WTC11 (cell line): ENCODE measurements at regions not wholly inside any gene's neighbourhood (a gene's known extent, or its start where the extent isn't known, plus 50 kb on each side); places are given as distances from the start of the nearest gene placed in this dataset.
A peak's percentile ranks its signal among the peaks of the same experiment; 100 is the strongest.

Experiments
- ATAC-seq: fragments of 200-7000 bp; cut with Tn5 transposase; 2 replicates; pipeline ENCODE4 v1.10.0; 2021; ENCODE audit warnings: mild to moderate bottlenecking, moderate library complexity
- CTCF ChIA-PET: fragments of 300-600 bp; sonication (Branson Sonifier 250); formaldehyde crosslinking; loops from one replicate; lab custom pipeline; 2021; ENCODE audit warnings: antibody characterized with exemption; lab: Charles Lee
- POLR2A ChIA-PET: fragments of 350-600 bp; sonication (Branson Sonifier 250); formaldehyde crosslinking; loops from one replicate; lab custom pipeline; 2021; ENCODE audit warnings: antibody characterized with exemption; lab: Charles Lee
- DNase-seq: peaks from one replicate; pipeline ENCODE4 v3.0.0; 2021; ENCODE audit warnings: low spot score
- H3K27ac Mint-ChIP-seq: 2 replicates; pipeline ENCODE4 v1.8.0; 2021; ENCODE audit warnings: mixed read lengths
- H3K27me3 Mint-ChIP-seq: 2 replicates; pipeline ENCODE4 v1.8.0; 2021; ENCODE audit warnings: low read depth, mild to moderate bottlenecking, moderate library complexity, mixed read lengths
- H3K36me3 Mint-ChIP-seq: 2 replicates; pipeline ENCODE4 v1.8.0; 2021; ENCODE audit warnings: mixed read lengths
- H3K4me1 Mint-ChIP-seq: 2 replicates; pipeline ENCODE4 v1.8.0; 2022; ENCODE audit warnings: mixed read lengths
- H3K4me3 Mint-ChIP-seq: 2 replicates; pipeline ENCODE4 v1.8.0; 2021; ENCODE audit warnings: mild to moderate bottlenecking, moderate library complexity, mixed read lengths
- H3K9me3 Mint-ChIP-seq: 2 replicates; pipeline ENCODE4 v1.8.0; 2021; ENCODE audit warnings: mixed read lengths
- AR ChIP-seq: fragments of 250-450 bp; sonication (Bioruptor Pico); IDR thresholded peaks from 2 replicates; pipeline ENCODE4 v1.9.0; 2021; ENCODE audit warnings: mild to moderate bottlenecking
- CREB1 ChIP-seq: sonication (generic); formaldehyde crosslinking; IDR thresholded peaks from 2 replicates; pipeline ENCODE4 v1.8.0; 2023; ENCODE audit warnings: mild to moderate bottlenecking, missing genetic modification reagents
- ESRRA ChIP-seq: sonication (generic); formaldehyde crosslinking; IDR thresholded peaks from 2 replicates; pipeline ENCODE4 v1.8.1; 2022; ENCODE audit warnings: mild to moderate bottlenecking, missing genetic modification reagents, borderline replicate concordance
- FOXP4 ChIP-seq: sonication (generic); formaldehyde crosslinking; IDR thresholded peaks from 2 replicates; pipeline ENCODE4 v1.8.0; 2022; ENCODE audit warnings: mild to moderate bottlenecking, missing genetic modification reagents
- HMGA2 ChIP-seq: fragments of 250-450 bp; sonication (Bioruptor Pico); IDR thresholded peaks from 2 replicates; pipeline ENCODE4 v1.4.0; 2021; ENCODE audit warnings: mild to moderate bottlenecking, moderate library complexity
- MXD4 ChIP-seq: fragments of 250-450 bp; sonication (Bioruptor Pico); IDR thresholded peaks from 2 replicates; pipeline ENCODE4 v1.8.0; 2021; ENCODE audit warnings: mild to moderate bottlenecking, moderate library complexity, borderline replicate concordance
- NR1H2 ChIP-seq: sonication (generic); formaldehyde crosslinking; IDR thresholded peaks from 2 replicates; pipeline ENCODE4 v1.9.0; 2021; ENCODE audit warnings: mild to moderate bottlenecking, moderate library complexity, missing genetic modification reagents
- NR2C2 ChIP-seq: sonication (generic); formaldehyde crosslinking; IDR thresholded peaks from 2 replicates; pipeline ENCODE4 v1.8.0; 2022; ENCODE audit warnings: mild to moderate bottlenecking, missing genetic modification reagents
- PRDM15 ChIP-seq: sonication (generic); formaldehyde crosslinking; IDR thresholded peaks from 2 replicates; pipeline ENCODE4 v1.8.0; 2022; ENCODE audit warnings: missing genetic modification reagents
- TEAD1 ChIP-seq: sonication (generic); formaldehyde crosslinking; IDR thresholded peaks from 2 replicates; pipeline ENCODE4 v1.8.0; 2022; ENCODE audit warnings: mild to moderate bottlenecking, missing genetic modification reagents
- ZBTB21 ChIP-seq: sonication (generic); formaldehyde crosslinking; IDR thresholded peaks from 2 replicates; pipeline ENCODE4 v1.8.1; 2023; ENCODE audit warnings: mild to moderate bottlenecking, missing genetic modification reagents, borderline replicate concordance
- ZNF121 ChIP-seq: sonication (generic); formaldehyde crosslinking; IDR thresholded peaks from 2 replicates; pipeline ENCODE4 v1.8.0; 2023; ENCODE audit warnings: missing genetic modification reagents
- ZNF138 ChIP-seq: sonication (generic); formaldehyde crosslinking; conservative IDR thresholded peaks from 2 replicates; pipeline ENCODE4 v1.8.1; 2022; ENCODE audit warnings: mild to moderate bottlenecking, moderate library complexity, missing genetic modification reagents
- ZNF281 ChIP-seq: sonication (generic); formaldehyde crosslinking; IDR thresholded peaks from 2 replicates; pipeline ENCODE4 v1.8.0; 2023; ENCODE audit warnings: mild to moderate bottlenecking, missing genetic modification reagents
- ZNF416 ChIP-seq: fragments of 250-450 bp; sonication (Bioruptor Pico); IDR thresholded peaks from 2 replicates; pipeline ENCODE4 v1.9.0; 2021; ENCODE audit warnings: mild to moderate bottlenecking, inconsistent platforms
- ZNF671 ChIP-seq: fragments of 250-450 bp; sonication (Bioruptor Pico); IDR thresholded peaks from 2 replicates; pipeline ENCODE4 v1.8.0; 2021; ENCODE audit warnings: mild to moderate bottlenecking

- no peak for TF ChIP-seq ZNF121 (CRISPR knock-in tag)
- TF ChIP-seq FOXP4 (CRISPR knock-in tag) = no peak
- TF ChIP-seq, all 79 proteins: peak for 0
Measured at GRCh38 chr5:28077291-28078240, 1039.2 kb upstream of the CDH9 start (continued).

- Mint-ChIP-seq H3K4me1 (no peaks in the 10 kb centered on the region), H3K9me3 (peaks cover 24% of the 10 kb centered on the region), H3K27ac (no peak overlapping the region), H3K4me3 (no peak overlapping the region), H3K36me3 (0 out of 2 replicates have a peak, but pooled peaks cover 4% of the 10 kb centered on the region), H3K27me3 (no peaks in the 10 kb centered on the region)
- TF ChIP-seq AR (CRISPR knock-in tag) (no peak), NR1H2 (CRISPR knock-in tag) (no peak), CREB1 (CRISPR knock-in tag) (no peak), ZNF671 (CRISPR knock-in tag) (no peak), NR2C2 (CRISPR knock-in tag) (no peak), MXD4 (no peak), TEAD1 (no peak), ZNF416 (CRISPR knock-in tag) (no peak), ESRRA (no peak), ZNF281 (CRISPR knock-in tag) (no peak), ZNF138 (CRISPR knock-in tag) (no peak), PRDM15 (no peak), HMGA2 (no peak), ZBTB21 (no peak)
- no peak for DNase-seq
- ATAC-seq = peak; percentile 94
- POLR2A ChIA-PET = no interaction called here
- CTCF ChIA-PET = no interaction called here
Measured at GRCh38 chr5:28066856-28067255, 1028.5 kb upstream of the CDH9 start.
